NOMO-1 treated with DMSO at 0.1 percent for 48 hours (cell line): ENCODE measurements at regions not wholly inside any gene's neighbourhood (a gene's known extent, or its start where the extent isn't known, plus 50 kb on each side); places are given as distances from the start of the nearest gene placed in this dataset.

Source experiments
- DNase-seq: peaks from one replicate; lab custom pipeline; 2025; ENCODE audit not compliant: unreplicated experiment; lab: John Stamatoyannopoulos, UW

GRCh38 chr9:89806371-89807100 lies 201.7 kb downstream of the GADD45G start:
- no peak for DNase-seq

- DNase-seq: no peak
These were observed 202.2 kb downstream of the GADD45G start for GRCh38 chr9:89807101-89807395.

- no peak for DNase-seq
These were observed 202.9 kb downstream of the GADD45G start for GRCh38 chr9:89807682-89808075.

- DNase-seq: no peak
These were observed 203.4 kb downstream of the GADD45G start for GRCh38 chr9:89808076-89808755.

GRCh38 chr9:89808756-89809181 lies 204.0 kb downstream of the GADD45G start:
- no peak for DNase-seq

- DNase-seq: no peak
These were observed 205.6 kb downstream of the GADD45G start for GRCh38 chr9:89810431-89810830.

GRCh38 chr9:89811356-89811755 lies 206.5 kb downstream of the GADD45G start:
- no peak for DNase-seq

GRCh38 chr9:89811886-89812450 lies 207.2 kb downstream of the GADD45G start:
- DNase-seq: no peak

- no peak for DNase-seq
These were observed 207.9 kb downstream of the GADD45G start for GRCh38 chr9:89812556-89813181.

GRCh38 chr9:89813482-89813881 lies 208.7 kb downstream of the GADD45G start:
- DNase-seq: no peak

GRCh38 chr9:89814340-89815040 lies 209.7 kb downstream of the GADD45G start:
- DNase-seq: no peak

- no peak for DNase-seq
These were observed 210.5 kb downstream of the GADD45G start for GRCh38 chr9:89815061-89815902.

- no peak for DNase-seq
These were observed 211.2 kb downstream of the GADD45G start for GRCh38 chr9:89815903-89816573.

GRCh38 chr9:89817151-89817950 lies 212.5 kb downstream of the GADD45G start:
- DNase-seq: no peak

- DNase-seq: no peak
These were observed 215.5 kb downstream of the GADD45G start for GRCh38 chr9:89820337-89820736.

GRCh38 chr9:89821081-89821480 lies 216.3 kb downstream of the GADD45G start:
- no peak for DNase-seq

- no peak for DNase-seq
These were observed 218.2 kb downstream of the GADD45G start for GRCh38 chr9:89822996-89823395.

GRCh38 chr9:89825669-89826068 lies 220.9 kb downstream of the GADD45G start:
- no peak for DNase-seq

GRCh38 chr9:89826186-89826585 lies 221.4 kb downstream of the GADD45G start:
- no peak for DNase-seq
